GM18519 (cell line): ENCODE measurements at regions not wholly inside any gene's neighbourhood (a gene's known extent, or its start where the extent isn't known, plus 50 kb on each side); places are given as distances from the start of the nearest gene placed in this dataset.
A peak's percentile ranks its signal among the peaks of the same experiment; 100 is the strongest.
"Not testable (repeated sequence)": the region's sequence is repeated elsewhere in the genome, so short reads cannot be mapped to it uniquely, and the experiment has no call there.

Experiments used
- ATAC-seq: cut with Tn5 transposase; IDR thresholded peaks from one replicate; pipeline ENCODE4 v1.9.1; 2021; ENCODE audit warnings: mild to moderate bottlenecking, moderate library complexity; ENCODE audit not compliant: unreplicated experiment, low FRiP score

- ATAC-seq: no peak
Measured at GRCh38 chr4:14138106-14138505, 510.6 kb upstream of the BOD1L1 start.

- no peak for ATAC-seq
Measured at GRCh38 chr4:14143892-14144291, 516.4 kb upstream of the BOD1L1 start.

GRCh38 chr4:14149176-14150053 is 521.9 kb upstream of the BOD1L1 start:
- no peak for ATAC-seq

- no peak for ATAC-seq
Measured at GRCh38 chr4:14151101-14151500, 523.6 kb upstream of the BOD1L1 start.

GRCh38 chr4:14152834-14153519 is 525.5 kb upstream of the BOD1L1 start:
- ATAC-seq: peak; percentile 37

- no peak for ATAC-seq
Measured at GRCh38 chr4:14155803-14156202, 528.3 kb upstream of the BOD1L1 start.

GRCh38 chr4:14157262-14157661 is 529.7 kb upstream of the BOD1L1 start:
- ATAC-seq: peak; percentile 67

GRCh38 chr4:14165222-14165920 is 537.8 kb upstream of the BOD1L1 start:
- peak; percentile 98 for ATAC-seq

GRCh38 chr4:14167876-14168510 is 540.5 kb upstream of the BOD1L1 start:
- no peak for ATAC-seq

GRCh38 chr4:14168919-14169318 is 541.4 kb upstream of the BOD1L1 start:
- peak; percentile 66 for ATAC-seq

- ATAC-seq: no peak
Measured at GRCh38 chr4:14169460-14169859, 541.9 kb upstream of the BOD1L1 start.

GRCh38 chr4:14169940-14170339 is 542.4 kb upstream of the BOD1L1 start:
- ATAC-seq: not testable (repeated sequence)

GRCh38 chr4:14176613-14177012 is 549.1 kb upstream of the BOD1L1 start:
- ATAC-seq: no peak

- peak; percentile 80 for ATAC-seq
Measured at GRCh38 chr4:14177987-14178386, 550.5 kb upstream of the BOD1L1 start.

- ATAC-seq: peak; percentile 58
Measured at GRCh38 chr4:14178421-14178820, 550.9 kb upstream of the BOD1L1 start.

GRCh38 chr4:14180166-14180565 is 552.6 kb upstream of the BOD1L1 start:
- no peak for ATAC-seq

- ATAC-seq: no peak
Measured at GRCh38 chr4:14180983-14181601, 553.6 kb upstream of the BOD1L1 start.

GRCh38 chr4:14182148-14182547 is 554.6 kb upstream of the BOD1L1 start:
- ATAC-seq: no peak

GRCh38 chr4:14184265-14184664 is 556.7 kb upstream of the BOD1L1 start:
- ATAC-seq: no peak

- no peak for ATAC-seq
Measured at GRCh38 chr4:14184767-14185166, 557.2 kb upstream of the BOD1L1 start.
